ENCODE measurements at regions not wholly inside any gene's neighbourhood (a gene's known extent, or its start where the extent isn't known, plus 50 kb on each side); places are given as distances from the start of the nearest gene placed in this dataset.
"Not testable (repeated sequence)": the region's sequence is repeated elsewhere in the genome, so short reads cannot be mapped to it uniquely, and the experiment has no call there.

GRCh38 chr12:107864235-107864634 lies 89.7 kb downstream of the ASCL4 start:
- TF ChIP-seq CTCF (IDR thresholded peaks at IDR 0.05; ENCODE audit: low read depth, low read length): no peak
- ChIA-PET CTCF (no interaction called here), POLR2A (no interaction called here)
- Histone ChIP-seq H3K9me3 (ENCODE audit: control insufficient read depth, insufficient read depth, low read length) (no peaks in the 10 kb centered on the region), H3K27ac (ENCODE audit: low read depth, low read length) (no peak overlapping the region), H3K27me3 (ENCODE audit: control insufficient read depth, insufficient read depth, low read length) (no peaks in the 10 kb centered on the region), H3K4me3 (ENCODE audit: low read depth, low read length) (no peak overlapping the region)
- DNase-seq (ENCODE audit: low read depth, low spot score): no peak

DNA sequence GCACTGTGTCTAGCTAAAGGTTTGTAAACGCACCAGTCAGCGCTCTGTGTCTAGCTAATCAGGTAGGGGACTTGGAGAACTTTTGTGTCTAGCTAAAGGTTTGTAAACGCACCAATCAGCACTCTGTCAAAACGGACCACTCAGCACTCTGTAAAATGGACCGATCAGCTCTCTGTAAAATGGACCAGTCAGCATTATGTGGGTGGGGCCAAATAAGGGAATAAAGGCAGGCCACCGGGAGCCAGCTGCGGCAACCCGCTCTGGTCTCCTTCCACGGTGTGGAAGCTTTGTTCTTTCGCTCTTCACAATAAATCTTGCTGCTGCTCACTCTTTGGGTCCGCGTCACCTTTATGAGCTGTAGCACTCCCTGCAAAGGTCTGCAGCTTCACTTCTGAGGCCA lies 90.2 kb downstream of the ASCL4 start:
- H3K27ac ChIP-seq (ENCODE audit: low read depth, low read length); H3K9me3 ChIP-seq (ENCODE audit: control insufficient read depth, insufficient read depth, low read length); CTCF ChIA-PET; POLR2A ChIA-PET; H3K4me3 ChIP-seq (ENCODE audit: low read depth, low read length); DNase-seq (ENCODE audit: low read depth, low spot score); H3K27me3 ChIP-seq (ENCODE audit: control insufficient read depth, insufficient read depth, low read length): not testable (repeated sequence)

DNA sequence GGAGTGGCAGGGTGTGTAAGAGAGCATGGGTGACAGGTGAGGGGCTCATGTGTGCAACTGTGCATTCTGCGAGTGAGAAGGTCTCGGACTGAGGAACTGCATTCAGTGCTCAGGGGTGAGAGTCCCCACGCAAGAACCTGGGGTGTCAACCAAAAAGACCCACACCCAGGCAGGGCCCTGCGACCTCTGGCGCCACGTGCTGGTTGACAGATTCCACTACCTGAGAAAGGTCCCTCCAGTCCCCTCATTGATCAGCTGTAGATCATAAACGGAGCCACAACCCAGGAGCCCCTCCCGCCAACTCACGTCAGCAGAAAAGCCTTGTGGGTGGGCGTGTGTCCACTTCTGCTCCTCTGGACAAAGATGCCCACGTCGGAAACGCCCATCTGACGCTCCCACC lies 98.7 kb downstream of the ASCL4 start:
- no peak for DNase-seq (ENCODE audit: low read depth, low spot score)
- no peaks in the 10 kb centered on the region for H3K27me3 ChIP-seq (ENCODE audit: control insufficient read depth, insufficient read depth, low read length)
- H3K9me3 ChIP-seq (ENCODE audit: control insufficient read depth, insufficient read depth, low read length): no peaks in the 10 kb centered on the region
- ChIA-PET CTCF (interaction anchor here (1.6 kb wide), 1 partner anchor 12 kb away, joined by 5 read pairs; no protein-coding TSS in a partner anchor), POLR2A (interaction anchor here (0.6 kb wide), 1 partner anchor 104 kb away, joined by 5 read pairs; no protein-coding TSS in a partner anchor)
- H3K4me3 ChIP-seq (ENCODE audit: low read depth, low read length): no peak overlapping the region
- H3K27ac ChIP-seq (ENCODE audit: low read depth, low read length): no peak overlapping the region
- TF ChIP-seq CTCF (IDR thresholded peaks at IDR 0.05; ENCODE audit: low read depth, low read length): no peak

- H3K27ac ChIP-seq (ENCODE audit: low read depth, low read length): no peak overlapping the region
- no peaks in the 10 kb centered on the region for H3K27me3 ChIP-seq (ENCODE audit: control insufficient read depth, insufficient read depth, low read length)
- no peaks in the 10 kb centered on the region for H3K9me3 ChIP-seq (ENCODE audit: control insufficient read depth, insufficient read depth, low read length)
- DNase-seq (ENCODE audit: low read depth, low spot score): no peak
- CTCF ChIA-PET: interaction anchor here (1.5 kb wide), 1 partner anchor 10 kb away, joined by 6 read pairs; no protein-coding TSS in a partner anchor
- H3K4me3 ChIP-seq (ENCODE audit: low read depth, low read length): no peak overlapping the region
- POLR2A ChIA-PET: no interaction called here
- no peak for TF ChIP-seq CTCF (IDR thresholded peaks at IDR 0.05; ENCODE audit: low read depth, low read length)
Measured at GRCh38 chr12:107875786-107876185, 101.3 kb downstream of the ASCL4 start.

- peak; percentile 10 for DNase-seq (ENCODE audit: low read depth, low spot score)
- ChIA-PET POLR2A (no interaction called here), CTCF (interaction anchor here (0.6 to 7.3 kb wide), 26 partner anchors 8 to 229 kb away, joined by 3 to 162 read pairs (median 4); partner anchors contain the start of genes PRDM4 and PWP1)
- TF ChIP-seq CTCF (IDR thresholded peaks at IDR 0.05; ENCODE audit: low read depth, low read length): peak; percentile 81
- Histone ChIP-seq H3K4me3 (ENCODE audit: low read depth, low read length) (no peak overlapping the region), H3K27me3 (ENCODE audit: control insufficient read depth, insufficient read depth, low read length) (no peaks in the 10 kb centered on the region), H3K27ac (ENCODE audit: low read depth, low read length) (no peak overlapping the region), H3K9me3 (ENCODE audit: control insufficient read depth, insufficient read depth, low read length) (no peaks in the 10 kb centered on the region)
Measured at GRCh38 chr12:107884769-107885694, 110.5 kb downstream of the ASCL4 start.

Data from AG04450 (cell line).